SK-N-SH treated with all-trans-retinoic acid at 6 μM for 48 hours (cell line): ENCODE measurements at regions not wholly inside any gene's neighbourhood (a gene's known extent, or its start where the extent isn't known, plus 50 kb on each side); places are given as distances from the start of the nearest gene placed in this dataset.

ENCODE experiments used
- ATAC-seq: fragments of 200-7000 bp; cut with Tn5 transposase; 3 replicates; pipeline ENCODE4 v1.9.1; 2020; ENCODE audit warnings: mild to moderate bottlenecking, moderate library complexity
- ARNTL ChIP-seq: fragments of 450-650 bp; formaldehyde crosslinking; IDR thresholded peaks from 2 replicates; pipeline ENCODE4 v1.5.0; 2020; ENCODE audit warnings: low read depth, mild to moderate bottlenecking, moderate library complexity, borderline replicate concordance
- BACH2 ChIP-seq: fragments of 250-450 bp; sonication (Bioruptor Pico); IDR thresholded peaks from 2 replicates; pipeline ENCODE4 v1.9.0; 2021; ENCODE audit warnings: mild to moderate bottlenecking, borderline replicate concordance
- CSDC2 ChIP-seq: fragments of 250-450 bp; sonication (Bioruptor Pico); IDR thresholded peaks from 2 replicates; pipeline ENCODE4 v1.5.0; 2020; ENCODE audit warnings: mild to moderate bottlenecking, moderate library complexity
- GLIS3 ChIP-seq: fragments of 250-450 bp; sonication (Bioruptor Pico); IDR thresholded peaks from 2 replicates; pipeline ENCODE4 v1.5.0; 2020; ENCODE audit warnings: mild to moderate bottlenecking, moderate library complexity
- ISL1 ChIP-seq: fragments of 250-450 bp; sonication (Bioruptor Pico); IDR thresholded peaks from 2 replicates; pipeline ENCODE4 v2.1.2; 2022; ENCODE audit warnings: mild to moderate bottlenecking, moderate library complexity
- OSR1 ChIP-seq: fragments of 250-450 bp; sonication (Bioruptor Pico); IDR thresholded peaks from 2 replicates; pipeline ENCODE4 v1.8.0; 2022; ENCODE audit warnings: moderate library complexity, mild to moderate bottlenecking, inconsistent platforms
- PPARA ChIP-seq: fragments of 250-450 bp; sonication (Bioruptor Pico); IDR thresholded peaks from 2 replicates; pipeline ENCODE4 v1.5.0; 2020; ENCODE audit warnings: mild to moderate bottlenecking, borderline replicate concordance
- RARB ChIP-seq: fragments of 250-450 bp; sonication (Bioruptor Pico); IDR thresholded peaks from 2 replicates; pipeline ENCODE4 v1.8.0; 2021; ENCODE audit warnings: mild to moderate bottlenecking, moderate library complexity
- SNAI2 ChIP-seq: fragments of 250-450 bp; sonication (Bioruptor Pico); IDR thresholded peaks from 2 replicates; pipeline ENCODE4 v1.5.0; 2020; ENCODE audit warnings: mild to moderate bottlenecking, moderate library complexity
- TCF4 ChIP-seq: fragments of 250-450 bp; sonication (Bioruptor Pico); IDR thresholded peaks from 2 replicates; pipeline ENCODE4 v1.8.0; 2021; ENCODE audit warnings: mild to moderate bottlenecking, moderate library complexity, borderline replicate concordance
- TOX ChIP-seq: fragments of 250-450 bp; sonication (Bioruptor Pico); IDR thresholded peaks from 2 replicates; pipeline ENCODE4 v1.8.0; 2021; ENCODE audit warnings: mild to moderate bottlenecking, moderate library complexity, borderline replicate concordance
- ZC3H10 ChIP-seq: fragments of 250-450 bp; sonication (Bioruptor Pico); IDR thresholded peaks from 2 replicates; pipeline ENCODE4 v1.5.1; 2021; ENCODE audit warnings: mild to moderate bottlenecking, moderate library complexity
- ZFP3 ChIP-seq: fragments of 250-450 bp; sonication (Bioruptor Pico); IDR thresholded peaks from 2 replicates; pipeline ENCODE4 v1.5.0; 2020; ENCODE audit warnings: mild to moderate bottlenecking, moderate library complexity
- ZFP30 ChIP-seq: fragments of 450-650 bp; formaldehyde crosslinking; IDR thresholded peaks from 2 replicates; pipeline ENCODE4 v1.5.0; 2022; ENCODE audit warnings: mild to moderate bottlenecking, moderate library complexity
- ZNF565 ChIP-seq: fragments of 450-650 bp; formaldehyde crosslinking; conservative IDR thresholded peaks from 2 replicates; pipeline ENCODE4 v1.5.0; 2020; ENCODE audit warnings: low read depth, mild to moderate bottlenecking, moderate library complexity
- ZNF70 ChIP-seq: fragments of 450-650 bp; formaldehyde crosslinking; IDR thresholded peaks from 2 replicates; pipeline ENCODE4 v1.5.0; 2020; ENCODE audit warnings: mild to moderate bottlenecking, moderate library complexity
- ZNF8 ChIP-seq: fragments of 450-650 bp; formaldehyde crosslinking; IDR thresholded peaks from 2 replicates; pipeline ENCODE4 v1.5.0; 2020; ENCODE audit warnings: mild to moderate bottlenecking, moderate library complexity
- TF ChIP-seq, protein P1 (sequence below): fragments of 250-450 bp; sonication (Bioruptor Pico); IDR thresholded peaks from 2 replicates; pipeline ENCODE4 v1.5.0; 2020; ENCODE audit warnings: mild to moderate bottlenecking, moderate library complexity
- TF ChIP-seq, protein P2 (sequence below): fragments of 250-450 bp; sonication (Bioruptor Pico); IDR thresholded peaks from 2 replicates; pipeline ENCODE4 v1.8.0; 2020; ENCODE audit warnings: mild to moderate bottlenecking, moderate library complexity, borderline replicate concordance
- TF ChIP-seq, protein P3 (sequence below): fragments of 250-450 bp; sonication (Bioruptor Pico); IDR thresholded peaks from 2 replicates; pipeline ENCODE4 v1.5.1; 2020; ENCODE audit warnings: low read depth, mild to moderate bottlenecking, moderate library complexity
- TF ChIP-seq, protein P4 (sequence below): fragments of 250-450 bp; sonication (Bioruptor Pico); IDR thresholded peaks from 2 replicates; pipeline ENCODE4 v1.8.0; 2021; ENCODE audit warnings: low read depth, mild to moderate bottlenecking, moderate library complexity, borderline replicate concordance
- TF ChIP-seq, protein P5 (sequence below): fragments of 250-450 bp; sonication (Bioruptor Pico); IDR thresholded peaks from 2 replicates; pipeline ENCODE4 v1.5.1; 2021; ENCODE audit warnings: mild to moderate bottlenecking, moderate library complexity

DNA sequence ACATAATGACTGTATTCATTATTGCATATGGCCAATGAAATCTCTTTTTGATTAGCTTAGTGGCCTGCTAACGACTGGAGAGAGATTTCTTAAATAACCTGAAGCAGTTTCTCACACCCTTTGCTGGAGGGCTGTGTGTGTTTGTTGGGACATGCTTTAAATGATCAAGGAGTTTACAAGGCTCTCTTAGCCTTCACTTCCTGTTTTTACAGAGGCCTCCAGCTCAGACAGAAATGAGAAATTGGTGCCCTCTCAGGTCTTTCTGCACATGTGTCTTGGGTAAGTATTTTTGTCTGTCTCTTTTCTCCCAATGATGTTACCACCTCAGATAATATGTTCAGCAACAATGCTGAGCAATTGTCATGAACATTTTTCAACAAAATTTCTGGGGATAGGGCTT lies 884.4 kb upstream of the CNTN5 start:
- ATAC-seq, result no peak
- TF ChIP-seq, protein P1, sequence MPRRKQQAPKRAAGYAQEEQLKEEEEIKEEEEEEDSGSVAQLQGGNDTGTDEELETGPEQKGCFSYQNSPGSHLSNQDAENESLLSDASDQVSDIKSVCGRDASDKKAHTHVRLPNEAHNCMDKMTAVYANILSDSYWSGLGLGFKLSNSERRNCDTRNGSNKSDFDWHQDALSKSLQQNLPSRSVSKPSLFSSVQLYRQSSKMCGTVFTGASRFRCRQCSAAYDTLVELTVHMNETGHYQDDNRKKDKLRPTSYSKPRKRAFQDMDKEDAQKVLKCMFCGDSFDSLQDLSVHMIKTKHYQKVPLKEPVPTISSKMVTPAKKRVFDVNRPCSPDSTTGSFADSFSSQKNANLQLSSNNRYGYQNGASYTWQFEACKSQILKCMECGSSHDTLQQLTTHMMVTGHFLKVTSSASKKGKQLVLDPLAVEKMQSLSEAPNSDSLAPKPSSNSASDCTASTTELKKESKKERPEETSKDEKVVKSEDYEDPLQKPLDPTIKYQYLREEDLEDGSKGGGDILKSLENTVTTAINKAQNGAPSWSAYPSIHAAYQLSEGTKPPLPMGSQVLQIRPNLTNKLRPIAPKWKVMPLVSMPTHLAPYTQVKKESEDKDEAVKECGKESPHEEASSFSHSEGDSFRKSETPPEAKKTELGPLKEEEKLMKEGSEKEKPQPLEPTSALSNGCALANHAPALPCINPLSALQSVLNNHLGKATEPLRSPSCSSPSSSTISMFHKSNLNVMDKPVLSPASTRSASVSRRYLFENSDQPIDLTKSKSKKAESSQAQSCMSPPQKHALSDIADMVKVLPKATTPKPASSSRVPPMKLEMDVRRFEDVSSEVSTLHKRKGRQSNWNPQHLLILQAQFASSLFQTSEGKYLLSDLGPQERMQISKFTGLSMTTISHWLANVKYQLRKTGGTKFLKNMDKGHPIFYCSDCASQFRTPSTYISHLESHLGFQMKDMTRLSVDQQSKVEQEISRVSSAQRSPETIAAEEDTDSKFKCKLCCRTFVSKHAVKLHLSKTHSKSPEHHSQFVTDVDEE (CRISPR knock-in tag), result no peak
- no peak for TF ChIP-seq SNAI2 (CRISPR knock-in tag)
- TF ChIP-seq GLIS3 (CRISPR knock-in tag), result no peak
- no peak for TF ChIP-seq ZC3H10 (CRISPR knock-in tag)
- TF ChIP-seq TCF4 (CRISPR knock-in tag), result no peak
- no peak for TF ChIP-seq ZFP30 (CRISPR knock-in tag)
- TF ChIP-seq RARB (CRISPR knock-in tag), result no peak
- no peak for TF ChIP-seq ZNF565 (CRISPR knock-in tag)
- TF ChIP-seq, protein P2, sequence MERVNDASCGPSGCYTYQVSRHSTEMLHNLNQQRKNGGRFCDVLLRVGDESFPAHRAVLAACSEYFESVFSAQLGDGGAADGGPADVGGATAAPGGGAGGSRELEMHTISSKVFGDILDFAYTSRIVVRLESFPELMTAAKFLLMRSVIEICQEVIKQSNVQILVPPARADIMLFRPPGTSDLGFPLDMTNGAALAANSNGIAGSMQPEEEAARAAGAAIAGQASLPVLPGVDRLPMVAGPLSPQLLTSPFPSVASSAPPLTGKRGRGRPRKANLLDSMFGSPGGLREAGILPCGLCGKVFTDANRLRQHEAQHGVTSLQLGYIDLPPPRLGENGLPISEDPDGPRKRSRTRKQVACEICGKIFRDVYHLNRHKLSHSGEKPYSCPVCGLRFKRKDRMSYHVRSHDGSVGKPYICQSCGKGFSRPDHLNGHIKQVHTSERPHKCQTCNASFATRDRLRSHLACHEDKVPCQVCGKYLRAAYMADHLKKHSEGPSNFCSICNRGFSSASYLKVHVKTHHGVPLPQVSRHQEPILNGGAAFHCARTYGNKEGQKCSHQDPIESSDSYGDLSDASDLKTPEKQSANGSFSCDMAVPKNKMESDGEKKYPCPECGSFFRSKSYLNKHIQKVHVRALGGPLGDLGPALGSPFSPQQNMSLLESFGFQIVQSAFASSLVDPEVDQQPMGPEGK (CRISPR knock-in tag), result no peak
- TF ChIP-seq ZNF8 (CRISPR knock-in tag), result no peak
- TF ChIP-seq ISL1 (CRISPR knock-in tag), result no peak
- no peak for TF ChIP-seq ZFP3
- TF ChIP-seq, protein P3, sequence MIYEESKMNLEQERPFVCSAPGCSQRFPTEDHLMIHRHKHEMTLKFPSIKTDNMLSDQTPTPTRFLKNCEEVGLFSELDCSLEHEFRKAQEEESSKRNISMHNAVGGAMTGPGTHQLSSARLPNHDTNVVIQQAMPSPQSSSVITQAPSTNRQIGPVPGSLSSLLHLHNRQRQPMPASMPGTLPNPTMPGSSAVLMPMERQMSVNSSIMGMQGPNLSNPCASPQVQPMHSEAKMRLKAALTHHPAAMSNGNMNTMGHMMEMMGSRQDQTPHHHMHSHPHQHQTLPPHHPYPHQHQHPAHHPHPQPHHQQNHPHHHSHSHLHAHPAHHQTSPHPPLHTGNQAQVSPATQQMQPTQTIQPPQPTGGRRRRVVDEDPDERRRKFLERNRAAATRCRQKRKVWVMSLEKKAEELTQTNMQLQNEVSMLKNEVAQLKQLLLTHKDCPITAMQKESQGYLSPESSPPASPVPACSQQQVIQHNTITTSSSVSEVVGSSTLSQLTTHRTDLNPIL, result no peak
- TF ChIP-seq ARNTL (CRISPR knock-in tag), result no peak
- TF ChIP-seq PPARA (CRISPR knock-in tag), result no peak
- TF ChIP-seq OSR1 (CRISPR knock-in tag), result no peak
- TF ChIP-seq, protein P4, sequence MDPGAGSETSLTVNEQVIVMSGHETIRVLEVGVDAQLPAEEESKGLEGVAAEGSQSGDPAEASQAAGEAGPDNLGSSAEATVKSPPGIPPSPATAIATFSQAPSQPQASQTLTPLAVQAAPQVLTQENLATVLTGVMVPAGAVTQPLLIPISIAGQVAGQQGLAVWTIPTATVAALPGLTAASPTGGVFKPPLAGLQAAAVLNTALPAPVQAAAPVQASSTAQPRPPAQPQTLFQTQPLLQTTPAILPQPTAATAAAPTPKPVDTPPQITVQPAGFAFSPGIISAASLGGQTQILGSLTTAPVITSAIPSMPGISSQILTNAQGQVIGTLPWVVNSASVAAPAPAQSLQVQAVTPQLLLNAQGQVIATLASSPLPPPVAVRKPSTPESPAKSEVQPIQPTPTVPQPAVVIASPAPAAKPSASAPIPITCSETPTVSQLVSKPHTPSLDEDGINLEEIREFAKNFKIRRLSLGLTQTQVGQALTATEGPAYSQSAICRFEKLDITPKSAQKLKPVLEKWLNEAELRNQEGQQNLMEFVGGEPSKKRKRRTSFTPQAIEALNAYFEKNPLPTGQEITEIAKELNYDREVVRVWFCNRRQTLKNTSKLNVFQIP, result no peak
- no peak for TF ChIP-seq ZNF70

DNA sequence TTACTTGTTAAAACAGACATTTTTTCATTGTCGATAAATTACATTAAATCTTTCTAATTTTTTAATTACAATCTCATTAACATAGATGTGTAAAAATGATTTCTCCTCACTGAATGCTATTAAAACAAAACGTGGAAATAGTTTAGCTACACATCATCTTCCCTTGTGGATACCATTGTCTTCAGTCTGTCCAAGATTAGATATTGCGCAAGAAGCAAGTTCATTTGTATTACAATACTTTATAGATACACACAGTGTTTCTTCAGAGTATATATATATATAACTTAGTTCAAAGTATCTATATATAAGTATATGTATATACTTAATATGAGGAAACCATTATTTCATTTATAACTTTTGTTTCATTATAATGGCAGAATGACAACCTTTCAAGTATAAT lies 883.3 kb upstream of the CNTN5 start:
- no peak for TF ChIP-seq RARB (CRISPR knock-in tag)
- no peak for TF ChIP-seq ZNF565 (CRISPR knock-in tag)
- TF ChIP-seq BACH2, result no peak
- TF ChIP-seq ZNF70, result no peak
- TF ChIP-seq GLIS3 (CRISPR knock-in tag), result no peak
- TF ChIP-seq ZFP30 (CRISPR knock-in tag), result no peak
- no peak for TF ChIP-seq ZFP3
- TF ChIP-seq TOX (CRISPR knock-in tag), result no peak
- no peak for TF ChIP-seq OSR1 (CRISPR knock-in tag)
- no peak for TF ChIP-seq ARNTL (CRISPR knock-in tag)
- TF ChIP-seq PPARA (CRISPR knock-in tag), result no peak
- TF ChIP-seq, protein P2 (CRISPR knock-in tag), result no peak
- TF ChIP-seq, protein P5, sequence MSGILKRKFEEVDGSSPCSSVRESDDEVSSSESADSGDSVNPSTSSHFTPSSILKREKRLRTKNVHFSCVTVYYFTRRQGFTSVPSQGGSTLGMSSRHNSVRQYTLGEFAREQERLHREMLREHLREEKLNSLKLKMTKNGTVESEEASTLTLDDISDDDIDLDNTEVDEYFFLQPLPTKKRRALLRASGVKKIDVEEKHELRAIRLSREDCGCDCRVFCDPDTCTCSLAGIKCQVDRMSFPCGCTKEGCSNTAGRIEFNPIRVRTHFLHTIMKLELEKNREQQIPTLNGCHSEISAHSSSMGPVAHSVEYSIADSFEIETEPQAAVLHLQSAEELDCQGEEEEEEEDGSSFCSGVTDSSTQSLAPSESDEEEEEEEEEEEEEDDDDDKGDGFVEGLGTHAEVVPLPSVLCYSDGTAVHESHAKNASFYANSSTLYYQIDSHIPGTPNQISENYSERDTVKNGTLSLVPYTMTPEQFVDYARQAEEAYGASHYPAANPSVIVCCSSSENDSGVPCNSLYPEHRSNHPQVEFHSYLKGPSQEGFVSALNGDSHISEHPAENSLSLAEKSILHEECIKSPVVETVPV (CRISPR knock-in tag), result no peak
- TF ChIP-seq CSDC2 (CRISPR knock-in tag), result no peak
- no peak for ATAC-seq
